ENCODE measurements at regions not wholly inside any gene's neighbourhood (a gene's known extent, or its start where the extent isn't known, plus 50 kb on each side); places are given as distances from the start of the nearest gene placed in this dataset.

DNA sequence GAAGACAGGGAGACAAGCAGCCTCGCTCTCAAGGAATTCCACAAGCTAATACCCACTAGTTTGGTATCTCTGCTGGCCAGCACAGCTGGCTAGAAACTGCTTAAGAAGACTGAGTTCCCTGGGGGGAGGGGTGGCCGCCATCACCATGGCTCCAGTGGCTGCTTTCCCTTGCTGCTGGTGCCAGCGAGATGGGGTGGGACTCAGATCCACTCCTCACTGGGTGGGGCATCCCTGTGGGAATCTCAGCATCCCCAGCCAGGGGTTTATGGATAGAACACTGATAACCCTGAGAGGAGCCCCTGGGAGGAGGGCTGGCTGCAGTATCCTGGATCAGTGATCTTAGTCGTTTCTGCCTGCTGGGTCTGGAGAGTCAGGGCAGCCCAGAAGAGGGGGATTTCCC lies 170.6 kb upstream of the MDGA2 start:
- TF ChIP-seq CTCF (IDR thresholded peaks at IDR 0.05; ENCODE audit: borderline replicate concordance, insufficient read depth, low read depth, low read length) = no peak
- H3K4me3 ChIP-seq (ENCODE audit: low read depth, low read length) = no peak overlapping the region

GRCh38 chr14:47843236-47843635 lies 167.8 kb upstream of the MDGA2 start:
- no peak overlapping the region for H3K4me3 ChIP-seq (ENCODE audit: low read depth, low read length)
- no peak for TF ChIP-seq CTCF (IDR thresholded peaks at IDR 0.05; ENCODE audit: borderline replicate concordance, insufficient read depth, low read depth, low read length)

- no peak overlapping the region for H3K4me3 ChIP-seq (ENCODE audit: low read depth, low read length)
- TF ChIP-seq CTCF (IDR thresholded peaks at IDR 0.05; ENCODE audit: borderline replicate concordance, insufficient read depth, low read depth, low read length) = no peak
These were observed 157.6 kb upstream of the MDGA2 start for GRCh38 chr14:47833011-47833410.

DNA sequence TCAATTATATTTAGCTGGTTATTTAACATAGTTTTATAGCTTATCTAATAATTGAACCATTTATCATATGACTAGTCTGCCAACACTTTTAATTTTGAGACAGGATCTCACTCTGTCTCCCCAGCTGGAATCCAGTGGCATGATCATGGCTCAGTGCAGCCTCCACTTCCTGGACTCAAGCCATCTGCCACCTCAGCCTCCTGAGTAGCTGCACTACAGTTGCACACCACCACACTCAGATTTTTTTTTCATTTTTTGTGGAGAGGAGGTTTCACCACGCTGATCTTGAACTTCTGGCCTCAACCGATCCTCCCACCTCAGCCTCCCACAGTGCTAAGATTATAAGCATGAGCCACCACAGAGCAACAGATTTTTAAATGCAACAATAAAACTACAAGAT lies 151.4 kb upstream of the MDGA2 start:
- TF ChIP-seq CTCF (IDR thresholded peaks at IDR 0.05; ENCODE audit: borderline replicate concordance, insufficient read depth, low read depth, low read length) = no peak

GRCh38 chr14:47822326-47822725 lies 146.9 kb upstream of the MDGA2 start:
- no peak for TF ChIP-seq CTCF (IDR thresholded peaks at IDR 0.05; ENCODE audit: borderline replicate concordance, insufficient read depth, low read depth, low read length)
- no peak overlapping the region for H3K4me3 ChIP-seq (ENCODE audit: low read depth, low read length)

More for the DNA sequence above, 151.4 kb upstream of the MDGA2 start:
- H3K4me3 ChIP-seq (ENCODE audit: low read depth, low read length) = no peak overlapping the region

- H3K4me3 ChIP-seq (ENCODE audit: low read depth, low read length) = no peak overlapping the region
- no peak for TF ChIP-seq CTCF (IDR thresholded peaks at IDR 0.05; ENCODE audit: borderline replicate concordance, insufficient read depth, low read depth, low read length)
These were observed 145.7 kb upstream of the MDGA2 start for GRCh38 chr14:47821135-47821534.

DNA sequence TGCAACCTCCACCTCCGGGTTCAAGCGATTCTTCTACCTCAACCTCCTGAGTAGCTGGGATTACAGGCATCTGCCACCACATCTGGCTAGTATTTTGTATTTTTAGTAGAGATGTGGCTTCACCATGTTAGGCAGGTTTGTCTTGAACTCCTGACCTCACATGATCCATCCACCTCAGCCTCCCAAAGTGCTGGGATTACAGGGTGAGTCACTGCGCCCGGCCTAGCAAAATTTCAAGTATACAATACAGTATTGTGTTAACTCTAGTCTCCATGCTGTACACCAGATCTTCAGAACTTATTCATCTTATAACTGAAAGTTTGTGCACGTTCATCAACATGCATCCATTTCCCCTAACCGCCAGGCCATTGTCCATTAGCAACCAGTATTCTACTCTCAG lies 115.1 kb upstream of the MDGA2 start:
- no peak overlapping the region for H3K4me3 ChIP-seq (ENCODE audit: low read depth, low read length)
- no peak for TF ChIP-seq CTCF (IDR thresholded peaks at IDR 0.05; ENCODE audit: borderline replicate concordance, insufficient read depth, low read depth, low read length)
